ENCODE measurements at regions not wholly inside any gene's neighbourhood (a gene's known extent, or its start where the extent isn't known, plus 50 kb on each side); places are given as distances from the start of the nearest gene placed in this dataset.

GRCh38 chr3:127089486-127090145 lies 103.3 kb upstream of the PRR23E start:
- TF ChIP-seq, protein P1, sequence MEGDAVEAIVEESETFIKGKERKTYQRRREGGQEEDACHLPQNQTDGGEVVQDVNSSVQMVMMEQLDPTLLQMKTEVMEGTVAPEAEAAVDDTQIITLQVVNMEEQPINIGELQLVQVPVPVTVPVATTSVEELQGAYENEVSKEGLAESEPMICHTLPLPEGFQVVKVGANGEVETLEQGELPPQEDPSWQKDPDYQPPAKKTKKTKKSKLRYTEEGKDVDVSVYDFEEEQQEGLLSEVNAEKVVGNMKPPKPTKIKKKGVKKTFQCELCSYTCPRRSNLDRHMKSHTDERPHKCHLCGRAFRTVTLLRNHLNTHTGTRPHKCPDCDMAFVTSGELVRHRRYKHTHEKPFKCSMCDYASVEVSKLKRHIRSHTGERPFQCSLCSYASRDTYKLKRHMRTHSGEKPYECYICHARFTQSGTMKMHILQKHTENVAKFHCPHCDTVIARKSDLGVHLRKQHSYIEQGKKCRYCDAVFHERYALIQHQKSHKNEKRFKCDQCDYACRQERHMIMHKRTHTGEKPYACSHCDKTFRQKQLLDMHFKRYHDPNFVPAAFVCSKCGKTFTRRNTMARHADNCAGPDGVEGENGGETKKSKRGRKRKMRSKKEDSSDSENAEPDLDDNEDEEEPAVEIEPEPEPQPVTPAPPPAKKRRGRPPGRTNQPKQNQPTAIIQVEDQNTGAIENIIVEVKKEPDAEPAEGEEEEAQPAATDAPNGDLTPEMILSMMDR (IDR thresholded peaks at IDR 0.05) = no peak
- TF ChIP-seq POLR2A (IDR thresholded peaks at IDR 0.05) = no peak
- intact Hi-C loops (cut with DNase I) = no loop called here
- peaks cover 6% of the 10 kb centered on the region for H3K4me1 ChIP-seq
- ATAC-seq (peak; percentile 25), DNase-seq (peak in 1 of 4 donors; percentile 36)
- no peak overlapping the region for H3K4me3 ChIP-seq
- WGBS, 2 donors = 84 to 88% methylated on average over 7 of the region's 7 CpGs
- no peaks in the 10 kb centered on the region for H3K9me3 ChIP-seq
- no peaks in the 10 kb centered on the region for H3K36me3 ChIP-seq (replicated peaks in 1 of 2; ENCODE audit: insufficient read depth in 1 of 2, low read depth in 2 of 2)
- H3K27ac ChIP-seq = no peak overlapping the region
- H3K27me3 ChIP-seq = no peaks in the 10 kb centered on the region

- ATAC-seq (no peak), DNase-seq (no peak)
- Histone ChIP-seq H3K9me3 (no peaks in the 10 kb centered on the region), H3K27me3 (no peaks in the 10 kb centered on the region), H3K4me3 (no peak overlapping the region), H3K4me1 (peaks cover 6% of the 10 kb centered on the region), H3K36me3 (replicated peaks in 1 of 2; ENCODE audit: insufficient read depth in 1 of 2, low read depth in 2 of 2) (no peaks in the 10 kb centered on the region), H3K27ac (no peak overlapping the region)
- TF ChIP-seq, protein P1 (IDR thresholded peaks at IDR 0.05) = no peak
- no peak for TF ChIP-seq POLR2A (IDR thresholded peaks at IDR 0.05)
- WGBS, 2 donors = 89 to 93% methylated on average over 10 to 14 of the region's 14 CpGs
- intact Hi-C loops (cut with DNase I) = no loop called here
Measured at GRCh38 chr3:127090218-127091160, 102.4 kb upstream of the PRR23E start.

GRCh38 chr3:127091376-127091775 lies 101.6 kb upstream of the PRR23E start:
- ATAC-seq (no peak), DNase-seq (no peak)
- 94 to 95% methylated on average over 4 to 8 of the region's 8 CpGs for WGBS, 2 donors
- Histone ChIP-seq H3K36me3 (replicated peaks in 1 of 2; ENCODE audit: insufficient read depth in 1 of 2, low read depth in 2 of 2) (no peaks in the 10 kb centered on the region), H3K27ac (no peak overlapping the region), H3K4me1 (peaks cover 6% of the 10 kb centered on the region), H3K4me3 (no peak overlapping the region), H3K27me3 (no peaks in the 10 kb centered on the region), H3K9me3 (no peaks in the 10 kb centered on the region)
- TF ChIP-seq, protein P1 (IDR thresholded peaks at IDR 0.05) = no peak
- TF ChIP-seq POLR2A (IDR thresholded peaks at IDR 0.05) = no peak
- intact Hi-C loops (cut with DNase I) = no loop called here

DNA sequence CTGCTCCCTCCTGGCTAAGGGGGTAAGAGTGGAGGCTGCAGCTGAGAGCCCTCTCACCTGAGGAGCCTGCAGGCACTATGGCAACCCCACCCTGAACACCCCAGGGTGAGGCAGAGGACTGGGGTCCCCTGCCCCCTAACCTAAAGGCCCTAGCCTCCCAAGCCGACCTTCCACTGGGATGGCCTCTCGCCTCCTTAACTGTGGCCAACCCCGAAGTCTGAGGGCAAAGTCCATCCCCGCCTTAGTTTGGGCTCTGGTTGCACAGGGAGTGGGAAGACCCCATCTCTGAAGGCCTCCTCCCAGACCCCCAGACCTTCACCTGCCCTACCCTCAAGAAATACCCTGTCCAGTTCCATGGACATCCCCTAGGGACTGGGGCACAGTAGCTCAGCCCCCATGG lies 100.6 kb upstream of the PRR23E start:
- ATAC-seq = no peak
- no peak for DNase-seq
- TF ChIP-seq POLR2A (IDR thresholded peaks at IDR 0.05) = no peak
- TF ChIP-seq, protein P1 (IDR thresholded peaks at IDR 0.05) = no peak
- H3K36me3 ChIP-seq (replicated peaks in 1 of 2; ENCODE audit: insufficient read depth in 1 of 2, low read depth in 2 of 2) = no peaks in the 10 kb centered on the region
- peaks cover 6% of the 10 kb centered on the region for H3K4me1 ChIP-seq
- 75 to 81% methylated on average over 3 to 4 of the region's 4 CpGs for WGBS, 2 donors
- H3K27me3 ChIP-seq = no peaks in the 10 kb centered on the region
- intact Hi-C loops (cut with DNase I) = no loop called here
- H3K4me3 ChIP-seq = no peak overlapping the region
- no peak overlapping the region for H3K27ac ChIP-seq
- no peaks in the 10 kb centered on the region for H3K9me3 ChIP-seq

All from body of pancreas (tissue), 4 donors.